WERI-Rb-1 (cell line): ENCODE measurements at regions not wholly inside any gene's neighbourhood (a gene's known extent, or its start where the extent isn't known, plus 50 kb on each side); places are given as distances from the start of the nearest gene placed in this dataset.

Source experiments
- DNase-seq: peaks from one replicate; pipeline ENCODE4 v3.0.0-alpha.2; 2020
- H3K27ac ChIP-seq: fragments of 250-450 bp; sonication (Bioruptor Pico); 2 replicates; pipeline ENCODE4 v1.5.1; 2020; ENCODE audit warnings: mild to moderate bottlenecking, moderate library complexity
- H3K27me3 ChIP-seq: fragments of 250-450 bp; sonication (Bioruptor Pico); 2 replicates; pipeline ENCODE4 v1.5.1; 2021; ENCODE audit warnings: mild to moderate bottlenecking, low read depth, moderate library complexity; ENCODE audit not compliant: insufficient read depth, severe bottlenecking
- H3K36me3 ChIP-seq: fragments of 250-450 bp; sonication (Bioruptor Pico); 2 replicates; pipeline ENCODE4 v1.5.1; 2020; ENCODE audit warnings: mild to moderate bottlenecking, moderate library complexity
- H3K4me3 ChIP-seq: 2 replicates; pipeline ENCODE4 v1.5.1; 2011; ENCODE audit warnings: low read depth, mild to moderate bottlenecking, control low read depth, low read length
- H3K9me3 ChIP-seq: fragments of 250-450 bp; sonication (Bioruptor Pico); 2 replicates; pipeline ENCODE4 v1.5.1; 2021; ENCODE audit warnings: mild to moderate bottlenecking, moderate library complexity; ENCODE audit not compliant: severe bottlenecking
- TF ChIP-seq, protein P1 (sequence below): IDR thresholded peaks from 2 replicates; pipeline ENCODE4 v1.5.1; 2011; ENCODE audit warnings: low read depth, mild to moderate bottlenecking, control low read depth, inconsistent platforms, low read length

DNA sequence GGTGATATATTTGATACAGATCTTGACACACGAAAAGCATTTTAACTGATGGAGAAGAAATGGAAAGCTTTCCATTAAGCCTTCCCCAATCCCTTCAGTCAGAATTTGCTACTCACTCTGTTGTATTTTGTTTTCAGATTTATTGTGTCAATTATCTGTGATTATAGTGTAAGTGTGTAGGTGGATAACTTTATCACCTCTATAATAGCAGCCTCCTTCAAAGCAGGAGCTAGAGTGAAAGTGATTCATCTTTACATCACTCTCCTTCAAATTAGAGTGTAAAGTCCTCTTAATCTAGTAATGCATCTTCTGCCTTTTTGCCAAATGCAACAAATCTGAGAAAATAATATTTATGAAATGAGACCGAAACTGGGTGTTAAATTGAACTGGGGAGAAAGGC, 459.7 kb upstream of the ZP4 start:
- no peak for DNase-seq
- no peaks in the 10 kb centered on the region for H3K27me3 ChIP-seq
- no peaks in the 10 kb centered on the region for H3K9me3 ChIP-seq
- H3K4me3 ChIP-seq: no peak overlapping the region
- TF ChIP-seq, protein P1, sequence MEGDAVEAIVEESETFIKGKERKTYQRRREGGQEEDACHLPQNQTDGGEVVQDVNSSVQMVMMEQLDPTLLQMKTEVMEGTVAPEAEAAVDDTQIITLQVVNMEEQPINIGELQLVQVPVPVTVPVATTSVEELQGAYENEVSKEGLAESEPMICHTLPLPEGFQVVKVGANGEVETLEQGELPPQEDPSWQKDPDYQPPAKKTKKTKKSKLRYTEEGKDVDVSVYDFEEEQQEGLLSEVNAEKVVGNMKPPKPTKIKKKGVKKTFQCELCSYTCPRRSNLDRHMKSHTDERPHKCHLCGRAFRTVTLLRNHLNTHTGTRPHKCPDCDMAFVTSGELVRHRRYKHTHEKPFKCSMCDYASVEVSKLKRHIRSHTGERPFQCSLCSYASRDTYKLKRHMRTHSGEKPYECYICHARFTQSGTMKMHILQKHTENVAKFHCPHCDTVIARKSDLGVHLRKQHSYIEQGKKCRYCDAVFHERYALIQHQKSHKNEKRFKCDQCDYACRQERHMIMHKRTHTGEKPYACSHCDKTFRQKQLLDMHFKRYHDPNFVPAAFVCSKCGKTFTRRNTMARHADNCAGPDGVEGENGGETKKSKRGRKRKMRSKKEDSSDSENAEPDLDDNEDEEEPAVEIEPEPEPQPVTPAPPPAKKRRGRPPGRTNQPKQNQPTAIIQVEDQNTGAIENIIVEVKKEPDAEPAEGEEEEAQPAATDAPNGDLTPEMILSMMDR: no peak
- H3K36me3 ChIP-seq: no peaks in the 10 kb centered on the region
- no peak overlapping the region for H3K27ac ChIP-seq

DNA sequence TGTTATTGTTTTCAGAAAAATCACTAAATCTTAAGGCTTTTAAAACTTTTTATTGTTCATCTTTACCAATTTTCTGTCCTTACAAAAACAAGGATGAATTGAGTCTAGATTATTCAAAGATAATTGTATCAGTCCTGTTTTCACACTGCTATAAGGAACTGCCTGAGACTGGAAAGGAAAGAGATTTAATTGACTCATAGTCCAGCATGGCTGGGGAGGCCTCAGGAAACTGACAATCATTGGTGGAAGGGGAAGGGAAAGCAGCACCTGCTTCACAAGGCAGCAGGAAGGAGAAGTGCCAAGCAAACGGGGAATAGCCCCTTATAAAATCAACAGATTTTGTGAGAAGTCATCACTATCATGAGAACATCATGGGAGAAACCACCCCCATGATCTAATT, 455.6 kb upstream of the ZP4 start:
- H3K9me3 ChIP-seq: no peaks in the 10 kb centered on the region
- TF ChIP-seq, protein P1: no peak
- no peak for DNase-seq

DNA sequence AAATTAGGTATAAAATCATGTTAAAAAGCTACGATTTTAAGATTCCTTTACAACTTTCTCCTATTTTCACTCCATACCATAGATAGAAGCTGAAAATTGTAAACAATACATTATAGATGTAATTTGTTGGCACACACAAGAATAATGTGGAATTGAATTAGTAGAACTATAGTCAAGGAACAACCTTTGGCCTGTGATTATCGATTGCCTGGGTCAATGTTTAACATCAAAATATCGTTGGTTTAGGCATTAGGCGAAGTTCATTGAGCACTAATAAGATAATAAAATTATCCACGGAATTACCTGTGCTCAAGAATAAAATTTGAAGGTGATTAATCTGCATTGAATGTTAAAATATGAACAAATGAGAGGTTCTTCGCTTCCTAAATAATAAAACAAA, 455.1 kb upstream of the ZP4 start:
- Histone ChIP-seq H3K4me3 (no peak overlapping the region), H3K9me3 (no peaks in the 10 kb centered on the region), H3K27ac (no peak overlapping the region), H3K27me3 (no peaks in the 10 kb centered on the region), H3K36me3 (no peaks in the 10 kb centered on the region)
- no peak for DNase-seq
- TF ChIP-seq, protein P1: no peak

More for the DNA sequence above, 455.6 kb upstream of the ZP4 start:
- Histone ChIP-seq H3K36me3 (no peaks in the 10 kb centered on the region), H3K27ac (no peak overlapping the region), H3K4me3 (no peak overlapping the region), H3K27me3 (no peaks in the 10 kb centered on the region)

DNA sequence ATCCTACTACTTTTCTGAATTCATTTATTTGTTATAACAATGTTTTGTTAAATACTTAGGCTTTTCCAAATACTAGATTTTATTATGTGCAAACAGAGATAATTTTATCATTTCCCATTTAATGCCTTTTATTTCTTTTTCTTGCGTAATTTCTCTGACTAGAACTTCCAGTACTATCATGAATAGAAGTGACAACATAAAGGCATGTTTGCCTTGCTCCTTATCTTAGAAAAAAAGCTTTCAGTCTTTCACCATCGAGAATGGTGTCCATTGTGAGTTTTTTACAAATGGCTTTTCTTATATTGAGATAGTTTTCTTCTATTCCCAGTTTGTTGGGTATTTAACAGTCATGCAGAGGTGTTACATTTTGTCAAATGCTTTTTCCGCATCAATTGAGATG, 453.1 kb upstream of the ZP4 start:
- Histone ChIP-seq H3K27me3 (no peaks in the 10 kb centered on the region), H3K27ac (no peak overlapping the region), H3K36me3 (no peaks in the 10 kb centered on the region), H3K4me3 (no peak overlapping the region), H3K9me3 (no peaks in the 10 kb centered on the region)
- TF ChIP-seq, protein P1: no peak
- DNase-seq: no peak

DNA sequence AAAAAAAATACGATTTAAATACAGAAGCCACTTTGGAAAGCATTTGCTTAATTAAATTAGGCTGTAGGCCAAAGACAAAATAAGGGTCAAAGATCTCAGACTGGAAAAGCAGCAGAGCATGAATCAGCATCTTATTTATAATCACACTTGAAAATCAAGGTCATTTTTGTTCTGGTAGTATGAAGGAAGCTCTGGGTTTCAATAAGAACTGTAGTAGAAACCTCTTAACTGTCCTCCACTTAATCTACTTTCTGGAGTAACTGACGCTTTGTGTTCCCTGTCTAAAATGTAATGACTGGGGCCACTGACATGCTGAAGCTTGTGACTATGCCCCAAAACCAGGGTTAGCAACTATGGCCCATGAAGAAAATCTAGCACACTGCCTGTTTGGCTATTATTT, 450.7 kb upstream of the ZP4 start:
- DNase-seq: no peak
- no peaks in the 10 kb centered on the region for H3K27me3 ChIP-seq
- TF ChIP-seq, protein P1: no peak
- no peaks in the 10 kb centered on the region for H3K36me3 ChIP-seq
- H3K4me3 ChIP-seq: no peak overlapping the region
- H3K9me3 ChIP-seq: no peaks in the 10 kb centered on the region
- H3K27ac ChIP-seq: no peak overlapping the region

DNA sequence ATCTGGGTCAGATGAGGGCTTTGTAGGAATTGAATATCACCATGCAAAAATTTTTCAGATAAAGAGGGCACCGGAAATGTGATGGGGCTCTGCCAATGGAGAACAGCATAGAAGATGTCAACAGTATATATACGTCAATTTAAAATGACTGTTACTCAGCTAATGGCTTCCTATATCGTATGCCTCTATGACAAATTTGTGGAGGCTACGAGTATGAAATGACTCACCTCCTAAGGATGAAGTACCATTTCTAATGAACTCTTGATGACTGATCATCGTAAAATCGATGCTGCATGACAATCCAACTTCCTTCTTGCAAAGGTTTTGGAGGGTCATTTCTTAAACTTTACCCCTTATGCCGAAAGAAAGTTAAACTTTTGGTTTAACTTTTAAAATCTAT, 450.3 kb upstream of the ZP4 start:
- Histone ChIP-seq H3K36me3 (no peaks in the 10 kb centered on the region), H3K4me3 (no peak overlapping the region), H3K27me3 (no peaks in the 10 kb centered on the region), H3K27ac (no peak overlapping the region), H3K9me3 (no peaks in the 10 kb centered on the region)
- no peak for DNase-seq
- TF ChIP-seq, protein P1: no peak
